T-helper 1 cell treated with Interleukin-12 subunit alpha and Interleukin-12 subunit beta and Interleukin-4 antibody, amounts not matched to agents 30 ng/mL and 1 ng/mL, for 36 hours (primary cell): ENCODE measurements at regions not wholly inside any gene's neighbourhood (a gene's known extent, or its start where the extent isn't known, plus 50 kb on each side); places are given as distances from the start of the nearest gene placed in this dataset.
"Not testable (repeated sequence)": the region's sequence is repeated elsewhere in the genome, so short reads cannot be mapped to it uniquely, and the experiment has no call there.

Source experiments
- intact Hi-C: fragments of 100-400 bp; cut with micrococcal nuclease; formaldehyde crosslinking; loops from one replicate; pipeline ENCODE4 v1.15.1; 2024

GRCh38 chr16:60180609-60181008 lies 1446.5 kb upstream of the GOT2 start:
- intact Hi-C loops, result no loop called here

- intact Hi-C loops, result no loop called here
Observed at GRCh38 chr16:60170196-60170595, 1436.1 kb upstream of the GOT2 start.

GRCh38 chr16:60166111-60166510 lies 1432.0 kb upstream of the GOT2 start:
- intact Hi-C loops, result no loop called here

- intact Hi-C loops, result no loop called here
Observed at GRCh38 chr16:60151987-60152386, 1417.9 kb upstream of the GOT2 start.

GRCh38 chr16:60150907-60151306 lies 1416.8 kb upstream of the GOT2 start:
- intact Hi-C loops, result no loop called here

- intact Hi-C loops, result no loop called here
Observed at GRCh38 chr16:60143348-60143705, 1409.2 kb upstream of the GOT2 start.

- intact Hi-C loops, result no loop called here
Observed at GRCh38 chr16:60142619-60143347, 1408.7 kb upstream of the GOT2 start.

- intact Hi-C loops, result no loop called here
Observed at GRCh38 chr16:60137891-60138290, 1403.8 kb upstream of the GOT2 start.

- intact Hi-C loops, result no loop called here
Observed at GRCh38 chr16:60127196-60127595, 1393.1 kb upstream of the GOT2 start.

- intact Hi-C loops, result not testable (repeated sequence)
Observed at GRCh38 chr16:60126115-60126514, 1392.0 kb upstream of the GOT2 start.

GRCh38 chr16:60123392-60124023 lies 1389.4 kb upstream of the GOT2 start:
- intact Hi-C loops, result no loop called here

- intact Hi-C loops, result no loop called here
Observed at GRCh38 chr16:60120586-60120985, 1386.5 kb upstream of the GOT2 start.

GRCh38 chr16:60110531-60110930 lies 1376.4 kb upstream of the GOT2 start:
- intact Hi-C loops, result no loop called here

GRCh38 chr16:60107871-60108270 lies 1373.8 kb upstream of the GOT2 start:
- intact Hi-C loops, result no loop called here

GRCh38 chr16:60107437-60107836 lies 1373.3 kb upstream of the GOT2 start:
- intact Hi-C loops, result no loop called here

- intact Hi-C loops, result no loop called here
Observed at GRCh38 chr16:60100371-60100770, 1366.3 kb upstream of the GOT2 start.

- intact Hi-C loops, result no loop called here
Observed at GRCh38 chr16:60091529-60091928, 1357.4 kb upstream of the GOT2 start.

GRCh38 chr16:60091071-60091470 lies 1357.0 kb upstream of the GOT2 start:
- intact Hi-C loops, result no loop called here

- intact Hi-C loops, result no loop called here
Observed at GRCh38 chr16:60087530-60087929, 1353.4 kb upstream of the GOT2 start.

GRCh38 chr16:60078819-60079218 lies 1344.7 kb upstream of the GOT2 start:
- intact Hi-C loops, result not testable (repeated sequence)

GRCh38 chr16:60077861-60078260 lies 1343.7 kb upstream of the GOT2 start:
- intact Hi-C loops, result no loop called here

GRCh38 chr16:60074378-60074777 lies 1340.3 kb upstream of the GOT2 start:
- intact Hi-C loops, result no loop called here

- intact Hi-C loops, result no loop called here
Observed at GRCh38 chr16:60073376-60073775, 1339.3 kb upstream of the GOT2 start.
